ENCODE measurements at regions not wholly inside any gene's neighbourhood (a gene's known extent, or its start where the extent isn't known, plus 50 kb on each side); places are given as distances from the start of the nearest gene placed in this dataset.

- TF ChIP-seq CTCF (IDR thresholded peaks at IDR 0.05) (no peak), POLR2AphosphoS5 (IDR thresholded peaks at IDR 0.05; ENCODE audit: insufficient read depth in 1 of 2, low read depth in 1 of 2) (no peak), POLR2A (IDR thresholded peaks at IDR 0.05) (no peak)
Observed at GRCh38 chr17:77295241-77295853, 154.6 kb downstream of the SEC14L1 start.

Data from vagina (tissue), 2 donors.